AG04449 (cell line): ENCODE measurements at regions not wholly inside any gene's neighbourhood (a gene's known extent, or its start where the extent isn't known, plus 50 kb on each side); places are given as distances from the start of the nearest gene placed in this dataset.

ENCODE experiments used
- CTCF ChIA-PET: fragments of 350-600 bp; formaldehyde crosslinking; extraction: SDS; loops from one replicate; lab custom pipeline; 2021; ENCODE audit warnings: antibody characterized with exemption; lab: Yijun Ruan, JAX
- POLR2A ChIA-PET: fragments of 400-600, 350-600 bp; formaldehyde crosslinking; extraction: SDS; loops from one replicate; lab custom pipeline; 2020; ENCODE audit warnings: antibody characterized with exemption, inconsistent platforms; lab: Yijun Ruan, JAX
- DNase-seq: peaks from one replicate; pipeline ENCODE4 v3.0.0-alpha.2; 2010; ENCODE audit warnings: low read depth, low spot score
- H3K4me3 ChIP-seq: 2 replicates; pipeline ENCODE4 v1.5.1; 2011; ENCODE audit warnings: low read depth, mild to moderate bottlenecking, control low read depth, low read length
- CTCF ChIP-seq: IDR thresholded peaks from one replicate; pipeline ENCODE4 v1.5.1; 2011; ENCODE audit warnings: mild to moderate bottlenecking, moderate library complexity, low read length, control low read depth, inconsistent platforms; ENCODE audit not compliant: insufficient read depth; ENCODE audit errors: missing control alignments

- no peak for TF ChIP-seq CTCF
- H3K4me3 ChIP-seq: no peak overlapping the region
- POLR2A ChIA-PET: no interaction called here
- DNase-seq: no peak
- CTCF ChIA-PET: no interaction called here
Observed at GRCh38 chr11:91876746-91877145, 347.9 kb upstream of the FAT3 start.

GRCh38 chr11:91872243-91872642 lies 352.4 kb upstream of the FAT3 start:
- H3K4me3 ChIP-seq: no peak overlapping the region
- DNase-seq: no peak
- POLR2A ChIA-PET: no interaction called here
- no peak for TF ChIP-seq CTCF
- CTCF ChIA-PET: no interaction called here

GRCh38 chr11:91871791-91872190 lies 352.8 kb upstream of the FAT3 start:
- ChIA-PET POLR2A (no interaction called here), CTCF (no interaction called here)
- no peak for DNase-seq
- no peak for TF ChIP-seq CTCF
- H3K4me3 ChIP-seq: no peak overlapping the region

- TF ChIP-seq CTCF: no peak
- no peak overlapping the region for H3K4me3 ChIP-seq
- POLR2A ChIA-PET: no interaction called here
- CTCF ChIA-PET: no interaction called here
- DNase-seq: no peak
Observed at GRCh38 chr11:91871048-91871447, 353.6 kb upstream of the FAT3 start.

- ChIA-PET POLR2A (no interaction called here), CTCF (no interaction called here)
- DNase-seq: no peak
- no peak overlapping the region for H3K4me3 ChIP-seq
- TF ChIP-seq CTCF: no peak
Observed at GRCh38 chr11:91869686-91870085, 354.9 kb upstream of the FAT3 start.

GRCh38 chr11:91866642-91867041 lies 358.0 kb upstream of the FAT3 start:
- CTCF ChIA-PET: no interaction called here
- POLR2A ChIA-PET: no interaction called here

More at GRCh38 chr11:91866642-91867041, 358.0 kb upstream of the FAT3 start:
- DNase-seq: no peak
- H3K4me3 ChIP-seq: no peak overlapping the region
- no peak for TF ChIP-seq CTCF
